Neural cell (in vitro differentiated cells): ENCODE measurements at regions not wholly inside any gene's neighbourhood (a gene's known extent, or its start where the extent isn't known, plus 50 kb on each side); places are given as distances from the start of the nearest gene placed in this dataset.

Experiments
- CTCF ChIP-seq: fragments of 450-650 bp; IDR thresholded peaks from 2 replicates; pipeline ENCODE4 v1.5.1; 2014; ENCODE audit warnings: antibody characterized with exemption, mild to moderate bottlenecking, moderate library complexity; ENCODE audit not compliant: poor library complexity, severe bottlenecking
- EP300 ChIP-seq: fragments of 450-650 bp; conservative IDR thresholded peaks from 2 replicates; pipeline ENCODE4 v1.6.1; 2014; ENCODE audit warnings: antibody characterized with exemption, mild to moderate bottlenecking, moderate library complexity; ENCODE audit not compliant: poor library complexity, severe bottlenecking
- EZH2 ChIP-seq: fragments of 200-600, 300-800 bp; shearing (Covaris generic), sonication (generic); IDR thresholded peaks from 2 replicates; pipeline ENCODE4 v1.6.1; 2014; ENCODE audit warnings: antibody characterized with exemption, low read length, borderline replicate concordance, mild to moderate bottlenecking; ENCODE audit not compliant: insufficient read depth, poor library complexity, severe bottlenecking
- POLR2AphosphoS5 ChIP-seq: IDR thresholded peaks from 2 replicates; pipeline ENCODE4 v1.6.1; 2012
- SMC3 ChIP-seq: fragments of 450-650 bp; conservative IDR thresholded peaks from 2 replicates; pipeline ENCODE4 v1.6.1; 2014; ENCODE audit warnings: antibody characterized with exemption, mild to moderate bottlenecking, moderate library complexity; ENCODE audit not compliant: poor library complexity
- TAF1 ChIP-seq: IDR thresholded peaks from 2 replicates; pipeline ENCODE4 v1.6.1; 2012; ENCODE audit warnings: low read depth

GRCh38 chr4:175447016-175447415 lies 365.0 kb downstream of the GPM6A start:
- TF ChIP-seq CTCF (no peak), TAF1 (no peak), SMC3 (no peak), EP300 (no peak), POLR2AphosphoS5 (no peak), EZH2 (no peak)
